ENCODE measurements at regions not wholly inside any gene's neighbourhood (a gene's known extent, or its start where the extent isn't known, plus 50 kb on each side); places are given as distances from the start of the nearest gene placed in this dataset.

DNA sequence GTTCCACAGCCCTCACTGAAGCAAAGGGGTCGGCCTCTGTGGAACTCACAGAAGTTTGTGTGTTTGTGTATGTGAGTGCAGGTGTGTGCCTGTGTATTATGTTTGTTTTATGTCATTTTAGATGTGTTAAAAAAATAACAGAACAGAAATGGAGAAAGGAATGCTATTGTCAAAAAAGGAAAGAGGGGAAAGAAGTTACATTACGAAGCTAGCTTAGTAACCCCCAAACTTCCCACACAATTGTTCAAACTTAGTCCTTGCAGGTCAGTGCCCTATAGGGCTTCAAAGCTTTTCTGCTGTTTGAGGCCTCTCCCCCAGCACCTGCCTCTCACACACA, 1505.6 kb upstream of the SLC10A2 start:
- TF ChIP-seq YY1 (IDR thresholded peaks at IDR 0.05; ENCODE audit: low read depth) (no peak), ZBTB7A (IDR thresholded peaks at IDR 0.05; ENCODE audit: low read depth) (no peak), TEAD4 (IDR thresholded peaks at IDR 0.05) (no peak), CEBPB (IDR thresholded peaks at IDR 0.05) (no peak), USF1 (IDR thresholded peaks at IDR 0.05) (no peak), FOXM1 (IDR thresholded peaks at IDR 0.05; ENCODE audit: borderline replicate concordance, low read depth) (no peak), RAD21 (IDR thresholded peaks at IDR 0.05; ENCODE audit: low read depth) (no peak), EGR1 (IDR thresholded peaks at IDR 0.05) (no peak), TAF1 (IDR thresholded peaks at IDR 0.05; ENCODE audit: low read depth) (no peak), NFIC (IDR thresholded peaks at IDR 0.05) (no peak), EP300 (IDR thresholded peaks at IDR 0.05; ENCODE audit: borderline replicate concordance) (no peak)
- TF ChIP-seq, protein P1, sequence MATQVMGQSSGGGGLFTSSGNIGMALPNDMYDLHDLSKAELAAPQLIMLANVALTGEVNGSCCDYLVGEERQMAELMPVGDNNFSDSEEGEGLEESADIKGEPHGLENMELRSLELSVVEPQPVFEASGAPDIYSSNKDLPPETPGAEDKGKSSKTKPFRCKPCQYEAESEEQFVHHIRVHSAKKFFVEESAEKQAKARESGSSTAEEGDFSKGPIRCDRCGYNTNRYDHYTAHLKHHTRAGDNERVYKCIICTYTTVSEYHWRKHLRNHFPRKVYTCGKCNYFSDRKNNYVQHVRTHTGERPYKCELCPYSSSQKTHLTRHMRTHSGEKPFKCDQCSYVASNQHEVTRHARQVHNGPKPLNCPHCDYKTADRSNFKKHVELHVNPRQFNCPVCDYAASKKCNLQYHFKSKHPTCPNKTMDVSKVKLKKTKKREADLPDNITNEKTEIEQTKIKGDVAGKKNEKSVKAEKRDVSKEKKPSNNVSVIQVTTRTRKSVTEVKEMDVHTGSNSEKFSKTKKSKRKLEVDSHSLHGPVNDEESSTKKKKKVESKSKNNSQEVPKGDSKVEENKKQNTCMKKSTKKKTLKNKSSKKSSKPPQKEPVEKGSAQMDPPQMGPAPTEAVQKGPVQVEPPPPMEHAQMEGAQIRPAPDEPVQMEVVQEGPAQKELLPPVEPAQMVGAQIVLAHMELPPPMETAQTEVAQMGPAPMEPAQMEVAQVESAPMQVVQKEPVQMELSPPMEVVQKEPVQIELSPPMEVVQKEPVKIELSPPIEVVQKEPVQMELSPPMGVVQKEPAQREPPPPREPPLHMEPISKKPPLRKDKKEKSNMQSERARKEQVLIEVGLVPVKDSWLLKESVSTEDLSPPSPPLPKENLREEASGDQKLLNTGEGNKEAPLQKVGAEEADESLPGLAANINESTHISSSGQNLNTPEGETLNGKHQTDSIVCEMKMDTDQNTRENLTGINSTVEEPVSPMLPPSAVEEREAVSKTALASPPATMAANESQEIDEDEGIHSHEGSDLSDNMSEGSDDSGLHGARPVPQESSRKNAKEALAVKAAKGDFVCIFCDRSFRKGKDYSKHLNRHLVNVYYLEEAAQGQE (IDR thresholded peaks at IDR 0.05; ENCODE audit: low read depth) = no peak
